ENCODE measurements at regions not wholly inside any gene's neighbourhood (a gene's known extent, or its start where the extent isn't known, plus 50 kb on each side); places are given as distances from the start of the nearest gene placed in this dataset.

- TF ChIP-seq CTCF (IDR thresholded peaks at IDR 0.05) (no peak), POLR2A (IDR thresholded peaks at IDR 0.05) (no peak)
Observed at GRCh38 chr5:155831491-155831890, 495.5 kb upstream of the SGCD start.
